ENCODE measurements at regions not wholly inside any gene's neighbourhood (a gene's known extent, or its start where the extent isn't known, plus 50 kb on each side); places are given as distances from the start of the nearest gene placed in this dataset.

- TF ChIP-seq POLR2A (IDR thresholded peaks at IDR 0.05) (no peak), CTCF (IDR thresholded peaks at IDR 0.05) (no peak), POLR2AphosphoS5 (IDR thresholded peaks at IDR 0.05) (no peak)
Observed at GRCh38 chr1:82919837-82920236, 1079.1 kb downstream of the TTLL7 start.
